ENCODE measurements at regions not wholly inside any gene's neighbourhood (a gene's known extent, or its start where the extent isn't known, plus 50 kb on each side); places are given as distances from the start of the nearest gene placed in this dataset.

DNA sequence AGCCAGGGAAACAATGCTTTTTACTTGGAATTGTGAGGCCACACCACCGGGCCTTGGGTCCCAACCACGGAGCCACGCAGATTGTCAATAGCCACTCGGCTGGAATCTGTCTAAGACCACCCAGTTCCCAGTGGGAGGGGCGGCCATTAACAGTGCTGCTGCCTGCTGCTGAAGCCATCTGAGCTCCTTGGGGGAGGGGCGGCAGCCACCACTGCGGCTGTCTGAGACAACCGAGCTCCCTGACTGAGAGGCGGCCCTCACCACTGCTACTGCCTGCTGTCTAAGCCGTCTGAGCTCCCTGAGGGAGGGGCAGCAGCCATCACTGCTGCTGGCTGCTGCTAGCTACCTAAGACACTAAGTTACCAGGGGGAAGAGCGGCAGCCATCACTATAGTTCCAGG lies 64.3 kb downstream of the DMRTA2 start:
- H3K27ac Mint-ChIP-seq: no peak overlapping the region
- peaks cover 5% of the 10 kb centered on the region for H3K36me3 Mint-ChIP-seq (ENCODE audit: low read depth)
- no peak for ATAC-seq
- H3K9me3 ChIP-seq (ENCODE audit: control insufficient read depth, low read length, poor library complexity, severe bottlenecking): no peaks in the 10 kb centered on the region
- H3K27me3 Mint-ChIP-seq: peaks cover 71% of the 10 kb centered on the region
- DNase-seq: no peak
- H3K4me1 Mint-ChIP-seq: no peaks in the 10 kb centered on the region
- no peak overlapping the region for H3K4me3 Mint-ChIP-seq

DNA sequence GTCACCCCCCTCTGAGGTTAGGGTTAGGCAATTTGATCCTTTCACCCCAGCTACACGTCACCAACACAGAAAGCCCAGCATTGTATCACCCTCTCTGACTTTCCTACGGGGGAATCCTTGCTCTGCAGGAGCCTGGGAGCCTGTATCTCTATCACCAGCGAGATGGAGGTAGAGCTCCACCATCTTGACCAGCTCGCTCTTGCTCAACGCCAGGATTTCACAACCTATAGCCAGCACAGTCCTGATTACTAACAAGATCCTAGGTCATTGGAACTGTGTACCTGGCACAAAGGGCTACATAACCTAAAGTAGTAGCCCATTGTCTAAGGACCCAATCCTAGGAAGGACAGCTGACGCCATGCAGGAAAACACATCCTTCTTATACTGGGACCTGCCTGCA lies 66.1 kb downstream of the DMRTA2 start:
- H3K27ac Mint-ChIP-seq: no peak overlapping the region
- H3K27me3 Mint-ChIP-seq: peaks cover 66% of the 10 kb centered on the region
- DNase-seq: no peak

DNA sequence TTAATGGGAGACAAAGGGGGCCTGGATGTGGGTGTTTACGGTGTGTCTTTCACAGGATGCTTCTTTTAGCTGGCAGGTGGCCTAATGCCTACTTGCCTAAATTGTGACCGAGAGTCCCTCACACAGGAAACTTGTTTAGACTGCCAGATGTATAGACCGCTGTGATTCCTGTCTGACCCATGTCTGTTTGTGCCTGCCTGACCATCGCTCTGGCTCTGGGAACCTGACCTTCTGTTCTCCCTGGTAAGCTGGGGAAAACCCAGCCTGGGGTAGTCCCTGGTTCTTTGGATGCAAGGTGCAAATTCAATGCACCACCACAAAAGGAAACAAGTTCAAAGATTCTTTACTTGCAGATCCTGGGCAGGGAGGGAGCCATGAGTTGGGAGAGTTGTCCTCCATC lies 68.4 kb downstream of the DMRTA2 start:
- H3K27me3 Mint-ChIP-seq: peaks cover 66% of the 10 kb centered on the region
- no peak overlapping the region for H3K27ac Mint-ChIP-seq
- H3K36me3 Mint-ChIP-seq (ENCODE audit: low read depth): no peaks in the 10 kb centered on the region

More for the DNA sequence above, 66.1 kb downstream of the DMRTA2 start:
- no peaks in the 10 kb centered on the region for H3K4me1 Mint-ChIP-seq
- H3K36me3 Mint-ChIP-seq (ENCODE audit: low read depth): peaks cover 4% of the 10 kb centered on the region
- H3K4me3 Mint-ChIP-seq: no peak overlapping the region
- no peaks in the 10 kb centered on the region for H3K9me3 ChIP-seq (ENCODE audit: control insufficient read depth, low read length, poor library complexity, severe bottlenecking)
- ATAC-seq: no peak

DNA sequence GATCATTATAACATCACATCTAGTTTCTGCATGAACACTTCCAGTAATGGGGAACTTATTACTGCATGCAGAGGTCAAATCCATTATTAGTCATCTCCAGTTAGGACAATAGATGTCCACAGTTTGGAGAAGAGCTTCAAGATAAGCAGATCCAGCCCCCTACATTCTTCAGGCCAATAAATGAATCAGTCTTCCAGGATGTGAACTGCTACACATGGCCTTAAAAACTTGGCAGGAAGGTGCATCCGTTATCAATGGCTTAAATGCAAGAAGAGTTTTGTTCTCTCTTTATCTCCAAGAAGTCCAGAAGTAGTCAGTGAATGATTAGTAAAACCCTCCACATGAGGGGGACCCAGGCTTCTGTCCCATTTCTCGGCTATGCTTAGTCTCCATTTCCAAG lies 70.8 kb downstream of the DMRTA2 start:
- peaks cover 11% of the 10 kb centered on the region for H3K4me1 Mint-ChIP-seq
- H3K4me3 Mint-ChIP-seq: no peak overlapping the region
- H3K36me3 Mint-ChIP-seq (ENCODE audit: low read depth): peaks cover 3% of the 10 kb centered on the region
- peaks cover 72% of the 10 kb centered on the region for H3K27me3 Mint-ChIP-seq
- H3K9me3 ChIP-seq (ENCODE audit: control insufficient read depth, low read length, poor library complexity, severe bottlenecking): no peaks in the 10 kb centered on the region
- no peak for DNase-seq
- H3K27ac Mint-ChIP-seq: no peak overlapping the region
- no peak for ATAC-seq

More for the DNA sequence above, 68.4 kb downstream of the DMRTA2 start:
- H3K9me3 ChIP-seq (ENCODE audit: control insufficient read depth, low read length, poor library complexity, severe bottlenecking): no peaks in the 10 kb centered on the region
- Mint-ChIP-seq H3K4me1 (peaks cover 4% of the 10 kb centered on the region), H3K4me3 (no peak overlapping the region)
- no peak for ATAC-seq
- DNase-seq: no peak

DNA sequence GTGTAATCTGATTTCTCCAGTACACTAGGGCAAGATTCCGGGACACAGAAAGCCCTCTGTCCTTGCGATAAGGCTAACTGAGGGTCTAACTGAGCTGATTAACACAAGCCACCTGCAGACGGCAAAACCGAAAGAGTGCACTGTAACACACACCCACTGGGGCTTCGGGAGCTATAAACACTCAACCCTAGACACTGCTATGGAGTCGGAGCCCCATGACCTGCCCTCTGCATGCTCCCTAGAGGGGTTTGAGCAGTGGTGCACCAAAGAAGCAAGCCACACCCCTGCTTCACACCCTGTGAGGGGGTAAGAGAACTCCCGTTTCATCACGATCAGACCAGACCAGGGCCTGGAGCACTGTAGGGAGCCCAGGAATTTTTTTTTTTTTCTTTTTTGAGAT lies 72.4 kb downstream of the DMRTA2 start:
- Mint-ChIP-seq H3K27ac (no peak overlapping the region), H3K4me3 (no peak overlapping the region), H3K36me3 (ENCODE audit: low read depth) (peaks cover 3% of the 10 kb centered on the region), H3K4me1 (peaks cover 13% of the 10 kb centered on the region), H3K27me3 (peaks cover 61% of the 10 kb centered on the region)
- H3K9me3 ChIP-seq (ENCODE audit: control insufficient read depth, low read length, poor library complexity, severe bottlenecking): no peaks in the 10 kb centered on the region
- DNase-seq (no peak), ATAC-seq (no peak)

DNA sequence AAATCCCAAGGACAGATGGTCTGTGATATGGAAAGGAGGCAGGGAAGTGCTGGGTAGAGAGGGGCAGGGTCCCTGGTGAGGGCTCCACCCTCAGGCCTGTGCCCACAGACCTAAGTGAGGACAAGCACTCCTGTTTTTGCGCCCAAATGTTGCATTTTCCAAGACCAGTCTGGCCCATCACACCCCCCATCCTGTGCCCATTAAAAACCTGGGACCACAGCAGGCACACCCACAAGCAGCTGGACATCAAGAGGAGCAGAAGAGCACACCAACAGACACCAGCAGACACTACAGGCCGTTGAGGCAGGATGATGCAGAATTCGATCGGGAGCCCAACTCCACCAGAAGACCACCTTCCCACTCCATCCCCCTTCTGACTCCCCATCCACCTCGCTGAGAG lies 72.8 kb downstream of the DMRTA2 start:
- DNase-seq (no peak), ATAC-seq (no peak)
- no peaks in the 10 kb centered on the region for H3K9me3 ChIP-seq (ENCODE audit: control insufficient read depth, low read length, poor library complexity, severe bottlenecking)
- H3K4me1 Mint-ChIP-seq: peaks cover 13% of the 10 kb centered on the region
- H3K4me3 Mint-ChIP-seq: no peak overlapping the region
- H3K36me3 Mint-ChIP-seq (ENCODE audit: low read depth): peaks cover 3% of the 10 kb centered on the region
- H3K27me3 Mint-ChIP-seq: peaks cover 56% of the 10 kb centered on the region
- H3K27ac Mint-ChIP-seq: no peak overlapping the region

DNA sequence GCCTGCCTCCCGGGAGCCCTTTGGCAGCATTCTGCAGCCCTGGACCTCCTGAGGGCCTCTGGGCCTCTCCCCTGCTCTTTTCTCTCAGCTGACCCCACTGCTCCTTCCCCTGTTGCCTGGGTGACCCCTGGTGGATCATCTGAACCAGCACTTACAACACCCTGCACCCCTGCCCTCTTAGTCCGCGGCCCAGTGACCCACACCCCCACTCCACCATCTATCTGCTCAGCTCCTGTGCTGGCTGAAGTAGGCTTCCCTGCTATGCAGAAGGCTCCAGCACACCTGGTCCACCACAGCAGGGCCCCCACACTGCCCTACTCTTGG lies 74.0 kb downstream of the DMRTA2 start:
- H3K27ac Mint-ChIP-seq: no peak overlapping the region
- peaks cover 55% of the 10 kb centered on the region for H3K27me3 Mint-ChIP-seq
- no peak overlapping the region for H3K4me3 Mint-ChIP-seq
- DNase-seq (no peak), ATAC-seq (no peak)
- peaks cover 3% of the 10 kb centered on the region for H3K36me3 Mint-ChIP-seq (ENCODE audit: low read depth)
- no peaks in the 10 kb centered on the region for H3K9me3 ChIP-seq (ENCODE audit: control insufficient read depth, low read length, poor library complexity, severe bottlenecking)
- H3K4me1 Mint-ChIP-seq: peaks cover 13% of the 10 kb centered on the region

DNA sequence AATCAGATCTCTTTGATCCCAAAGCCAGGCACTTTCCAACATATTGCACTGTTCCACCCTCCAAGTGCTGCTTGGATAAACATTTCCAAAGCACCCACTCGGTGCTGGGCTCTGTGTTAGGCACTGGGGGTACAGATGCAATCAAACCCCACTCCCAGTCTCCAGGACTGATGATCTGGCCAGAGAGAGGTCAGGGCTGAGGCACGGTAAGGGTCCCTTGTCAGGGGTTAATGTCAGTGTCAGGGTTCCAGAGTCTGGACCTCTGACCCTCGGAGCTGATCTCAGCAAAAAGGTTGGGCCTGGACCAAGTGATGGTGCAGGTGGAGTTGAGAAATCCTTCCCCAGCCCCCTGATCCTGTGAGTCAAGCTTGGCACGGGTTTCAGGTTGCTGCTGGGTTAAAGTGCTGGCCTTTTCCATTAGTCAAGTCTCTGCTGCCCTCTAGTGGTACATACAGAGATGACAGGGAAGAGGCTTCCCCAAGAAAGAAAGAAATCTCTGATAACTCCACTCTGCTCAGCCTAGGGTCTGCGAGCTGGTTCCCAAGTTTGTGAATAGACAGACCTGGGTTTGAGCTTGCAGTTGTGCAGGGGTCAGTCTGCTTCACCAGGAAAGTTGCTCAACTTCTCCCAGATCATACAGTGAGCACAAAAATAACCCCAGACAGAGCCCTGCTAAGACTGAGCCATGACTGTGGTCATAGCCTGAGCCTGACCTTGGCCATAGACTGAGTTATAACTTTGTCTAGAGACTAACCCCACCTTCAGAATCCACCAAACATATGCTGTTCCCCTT lies 74.6 kb downstream of the DMRTA2 start:
- H3K4me3 Mint-ChIP-seq: no peak overlapping the region
- peak in 1 of 3 donors; percentile 12 for DNase-seq
- ATAC-seq: peak; percentile 67

DNA sequence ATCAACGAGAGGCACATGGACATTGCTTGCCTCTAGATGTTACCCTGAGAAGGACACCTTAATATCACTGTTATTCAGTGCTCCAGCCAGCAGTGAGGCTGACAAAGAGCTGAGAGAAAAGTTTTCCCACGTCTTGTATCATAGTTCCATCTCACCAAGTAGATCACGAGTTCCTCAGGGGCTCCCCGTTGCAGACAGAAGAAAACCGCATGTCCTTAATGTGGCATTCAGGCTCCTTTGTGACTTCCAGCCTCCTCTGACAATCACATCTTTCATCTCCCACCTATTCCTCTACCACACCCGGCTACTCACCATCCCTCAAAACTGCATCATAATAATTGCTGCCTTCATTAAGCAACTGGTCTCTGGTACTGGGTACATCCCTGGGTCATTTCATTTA lies 75.3 kb downstream of the DMRTA2 start:
- Mint-ChIP-seq H3K4me3 (no peak overlapping the region), H3K4me1 (peaks cover 13% of the 10 kb centered on the region), H3K36me3 (ENCODE audit: low read depth) (peaks cover 3% of the 10 kb centered on the region), H3K27me3 (peaks cover 62% of the 10 kb centered on the region), H3K27ac (no peak overlapping the region)
- no peaks in the 10 kb centered on the region for H3K9me3 ChIP-seq (ENCODE audit: control insufficient read depth, low read length, poor library complexity, severe bottlenecking)
- DNase-seq (no peak), ATAC-seq (no peak)

More for the DNA sequence above, 74.6 kb downstream of the DMRTA2 start:
- no peaks in the 10 kb centered on the region for H3K9me3 ChIP-seq (ENCODE audit: control insufficient read depth, low read length, poor library complexity, severe bottlenecking)
- peaks cover 55% of the 10 kb centered on the region for H3K27me3 Mint-ChIP-seq
- no peak overlapping the region for H3K27ac Mint-ChIP-seq
- peaks cover 13% of the 10 kb centered on the region for H3K4me1 Mint-ChIP-seq
- peaks cover 3% of the 10 kb centered on the region for H3K36me3 Mint-ChIP-seq (ENCODE audit: low read depth)

DNA sequence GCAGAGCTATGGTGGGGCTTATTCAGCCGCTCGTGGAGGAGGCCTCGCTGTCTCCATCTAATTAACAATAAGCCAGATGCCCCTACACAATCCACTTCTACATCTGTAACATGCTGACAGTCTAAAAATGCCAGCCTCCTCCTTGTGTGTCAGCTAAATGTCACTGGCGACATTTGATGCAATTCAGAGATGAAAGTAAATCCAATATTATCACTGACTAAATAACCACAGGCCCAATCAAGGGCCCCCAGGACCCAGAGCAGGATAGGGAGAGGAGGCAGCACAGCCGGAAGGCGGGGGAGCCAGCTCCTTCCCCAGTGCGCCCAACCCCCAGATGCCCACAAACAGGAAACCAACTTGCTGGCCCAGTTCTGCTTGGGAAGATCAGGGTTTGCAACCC lies 76.6 kb downstream of the DMRTA2 start:
- Mint-ChIP-seq H3K4me3 (no peak overlapping the region), H3K27ac (no peak overlapping the region), H3K4me1 (peaks cover 13% of the 10 kb centered on the region), H3K36me3 (ENCODE audit: low read depth) (peaks cover 3% of the 10 kb centered on the region), H3K27me3 (peaks cover 67% of the 10 kb centered on the region)
- DNase-seq (no peak), ATAC-seq (no peak)
- no peaks in the 10 kb centered on the region for H3K9me3 ChIP-seq (ENCODE audit: control insufficient read depth, low read length, poor library complexity, severe bottlenecking)

DNA sequence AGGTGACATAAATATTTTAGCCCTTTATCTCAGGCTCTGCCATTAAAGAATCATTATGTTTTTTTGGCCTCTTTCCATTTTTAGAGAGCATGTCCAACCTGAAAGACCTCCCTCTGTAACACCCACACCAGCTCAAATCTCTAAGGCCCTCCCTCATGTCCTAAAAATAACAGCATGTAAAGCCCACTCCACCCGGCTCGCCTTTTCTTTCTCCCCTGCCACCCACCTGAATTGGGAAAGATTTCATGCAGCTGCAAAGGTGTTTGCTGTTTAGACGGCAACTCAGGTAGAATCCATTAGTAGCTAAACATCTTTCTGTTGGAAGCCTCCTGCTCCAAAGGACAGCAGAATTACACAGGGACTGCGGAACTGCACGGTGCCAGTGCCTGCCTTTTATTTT lies 79.9 kb downstream of the DMRTA2 start:
- no peak for ATAC-seq
- H3K4me1 Mint-ChIP-seq: peaks cover 5% of the 10 kb centered on the region
- no peak overlapping the region for H3K27ac Mint-ChIP-seq
- peaks cover 50% of the 10 kb centered on the region for H3K27me3 Mint-ChIP-seq
- DNase-seq: no peak
- H3K4me3 Mint-ChIP-seq: no peak overlapping the region
- H3K36me3 Mint-ChIP-seq (ENCODE audit: low read depth): no peaks in the 10 kb centered on the region
- H3K9me3 ChIP-seq (ENCODE audit: control insufficient read depth, low read length, poor library complexity, severe bottlenecking): no peaks in the 10 kb centered on the region

DNA sequence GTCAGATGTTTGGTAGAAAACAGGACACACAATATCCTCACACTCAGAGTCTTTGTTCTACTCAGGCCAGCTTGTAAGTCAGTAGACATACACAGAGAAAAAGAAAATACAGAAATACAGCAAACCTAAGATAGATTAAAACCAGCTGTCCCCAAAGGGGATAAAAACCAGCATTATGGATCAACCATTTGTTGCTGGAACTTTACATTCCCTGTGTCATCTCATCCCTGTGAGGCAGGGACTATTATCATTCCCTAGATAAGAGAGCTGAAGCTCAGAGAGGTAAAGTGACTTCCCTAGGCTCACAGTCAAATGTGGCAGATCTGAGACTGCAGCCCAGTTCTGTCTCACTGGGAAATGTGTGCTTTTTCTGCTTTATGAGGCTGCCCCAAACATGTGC lies 80.7 kb downstream of the DMRTA2 start:
- Mint-ChIP-seq H3K27ac (no peak overlapping the region), H3K36me3 (ENCODE audit: low read depth) (no peaks in the 10 kb centered on the region), H3K4me1 (peaks cover 2% of the 10 kb centered on the region), H3K4me3 (no peak overlapping the region), H3K27me3 (peaks cover 51% of the 10 kb centered on the region)
- no peaks in the 10 kb centered on the region for H3K9me3 ChIP-seq (ENCODE audit: control insufficient read depth, low read length, poor library complexity, severe bottlenecking)
- no peak for DNase-seq
- ATAC-seq: no peak

DNA sequence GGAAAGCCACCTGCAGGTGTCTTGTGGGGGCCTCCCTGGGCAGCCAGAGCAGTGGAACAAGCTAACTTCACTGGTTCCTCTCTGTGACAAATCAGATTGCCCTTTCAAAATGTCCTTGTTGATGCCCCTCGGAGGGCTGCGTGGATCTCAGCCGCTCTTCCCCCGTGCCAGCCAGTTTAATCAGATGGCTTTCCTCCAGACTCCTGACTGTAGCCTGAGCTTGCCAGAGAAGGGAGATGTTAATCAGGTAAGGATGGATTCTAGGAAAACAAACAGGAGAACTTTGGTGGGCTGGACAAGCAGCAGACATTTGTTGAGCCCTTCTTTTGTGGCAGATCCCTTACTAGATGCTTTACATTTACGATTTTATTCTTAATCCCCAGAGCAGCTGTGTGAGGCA lies 88.2 kb downstream of the DMRTA2 start:
- no peak for ATAC-seq
- H3K4me1 Mint-ChIP-seq: peaks cover 7% of the 10 kb centered on the region

DNA sequence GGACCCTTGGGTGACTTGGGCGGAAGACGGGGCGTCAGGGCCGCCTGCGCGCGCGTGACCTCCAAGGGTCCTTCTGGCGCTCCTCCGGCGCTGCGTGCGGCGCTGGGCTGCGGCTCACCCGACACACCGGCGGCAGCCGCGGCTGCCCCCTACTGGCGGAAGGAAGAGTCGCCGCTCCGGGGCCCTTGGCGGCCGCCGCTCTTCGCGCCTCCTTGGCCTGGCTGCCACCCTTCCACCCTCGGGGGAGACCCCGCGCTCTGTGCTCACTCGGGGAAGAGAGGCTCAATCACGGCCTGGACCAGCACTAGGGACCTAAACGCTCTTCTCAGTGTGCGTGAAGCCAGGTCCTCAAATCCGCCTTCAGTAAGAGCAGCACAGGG lies 89.7 kb downstream of the DMRTA2 start:
- H3K9me3 ChIP-seq (ENCODE audit: control insufficient read depth, low read length, poor library complexity, severe bottlenecking): peaks cover 3% of the 10 kb centered on the region
- Mint-ChIP-seq H3K4me3 (peak overlapping the region; percentile 80), H3K36me3 (ENCODE audit: low read depth) (peaks cover 3% of the 10 kb centered on the region), H3K4me1 (peaks cover 7% of the 10 kb centered on the region), H3K27ac (no peak overlapping the region), H3K27me3 (peaks cover 65% of the 10 kb centered on the region)
- DNase-seq: peak; percentile 21 to 42 (median 38)
- ATAC-seq: peak; percentile 80

More for the DNA sequence above, 88.2 kb downstream of the DMRTA2 start:
- Mint-ChIP-seq H3K36me3 (ENCODE audit: low read depth) (peaks cover 3% of the 10 kb centered on the region), H3K4me3 (no peak overlapping the region), H3K27ac (no peak overlapping the region), H3K27me3 (peaks cover 51% of the 10 kb centered on the region)
- peaks cover 3% of the 10 kb centered on the region for H3K9me3 ChIP-seq (ENCODE audit: control insufficient read depth, low read length, poor library complexity, severe bottlenecking)
- no peak for DNase-seq
